ENCODE measurements at regions not wholly inside any gene's neighbourhood (a gene's known extent, or its start where the extent isn't known, plus 50 kb on each side); places are given as distances from the start of the nearest gene placed in this dataset.
"Not testable (repeated sequence)": the region's sequence is repeated elsewhere in the genome, so short reads cannot be mapped to it uniquely, and the experiment has no call there.

DNA sequence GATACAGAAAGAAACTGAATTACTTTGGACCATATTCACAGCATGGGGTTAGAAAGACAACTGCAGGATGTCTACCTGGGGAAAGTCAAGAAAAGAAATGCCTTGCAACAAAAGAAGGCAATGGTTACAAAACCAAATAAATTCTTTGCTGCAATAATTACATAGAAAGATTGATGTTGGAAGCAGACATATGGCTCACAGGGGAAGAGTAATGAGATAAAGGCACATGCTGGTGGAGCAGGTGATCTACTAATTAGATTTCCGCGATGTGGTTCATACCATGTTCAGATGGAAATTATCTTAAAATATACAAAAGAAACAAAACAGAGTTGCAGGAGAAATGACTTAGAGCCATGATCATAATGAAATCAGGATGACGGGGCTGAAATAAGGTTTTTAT, 718.8 kb upstream of the PKDCC start:
- no peak for DNase-seq

DNA sequence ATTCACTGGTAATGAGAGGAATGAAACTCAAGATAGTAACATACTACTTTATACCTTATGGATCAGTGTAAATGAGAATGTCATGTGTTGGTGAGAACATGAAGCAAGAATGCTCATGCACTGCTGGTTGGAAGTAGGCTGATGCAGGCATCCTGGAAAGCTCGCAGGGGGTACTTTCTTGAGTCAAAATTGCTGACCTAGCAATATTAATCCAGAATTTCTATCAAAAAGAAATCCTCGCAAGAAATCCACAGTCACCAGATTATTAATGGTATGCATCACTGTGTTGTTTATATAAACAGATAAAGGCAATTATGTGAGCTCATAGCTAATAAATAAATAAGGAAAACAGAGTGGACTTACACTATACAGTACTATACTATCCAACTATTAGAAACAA, 713.7 kb upstream of the PKDCC start:
- DNase-seq, result no peak

DNA sequence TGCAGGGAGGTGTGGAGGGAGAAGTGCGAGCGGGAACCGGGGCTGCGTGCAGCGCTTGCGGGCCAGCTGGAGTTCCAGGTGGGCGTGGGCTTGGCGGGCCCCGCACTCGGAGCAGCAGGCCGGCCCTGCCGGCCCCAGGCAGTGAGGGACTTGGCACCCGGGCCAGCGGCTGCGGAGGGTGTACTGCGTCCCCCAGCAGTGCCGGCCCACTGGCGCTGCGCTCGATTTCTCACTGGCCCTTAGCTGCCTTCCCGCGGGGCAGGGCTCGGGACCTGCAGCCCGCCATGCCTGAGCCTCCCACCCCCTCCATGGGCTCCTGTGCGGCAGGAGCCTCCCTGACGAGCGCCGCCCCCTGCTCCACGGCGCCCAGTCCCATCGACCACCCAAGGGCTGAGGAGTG, 712.2 kb upstream of the PKDCC start:
- not testable (repeated sequence) for DNase-seq

DNA sequence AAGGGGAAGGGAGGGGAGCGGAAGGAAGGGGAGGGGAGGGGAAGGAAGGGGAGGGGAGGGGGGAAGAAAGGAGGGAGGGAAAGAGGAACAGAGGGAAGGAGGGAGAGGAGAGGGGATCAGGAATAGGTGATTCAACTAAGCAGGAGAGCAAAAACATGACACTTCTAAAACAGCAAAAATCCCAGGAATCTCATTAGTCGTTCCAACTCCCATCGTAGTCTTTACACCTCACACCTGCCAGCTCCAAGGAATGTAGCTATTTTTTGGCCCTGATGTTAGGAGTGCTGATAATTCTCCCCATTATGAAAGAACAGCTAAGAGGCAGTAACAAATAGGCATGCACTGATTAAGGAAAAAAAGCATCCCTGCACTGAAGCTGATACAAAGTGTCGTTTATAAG, 709.9 kb upstream of the PKDCC start:
- no peak for DNase-seq

DNA sequence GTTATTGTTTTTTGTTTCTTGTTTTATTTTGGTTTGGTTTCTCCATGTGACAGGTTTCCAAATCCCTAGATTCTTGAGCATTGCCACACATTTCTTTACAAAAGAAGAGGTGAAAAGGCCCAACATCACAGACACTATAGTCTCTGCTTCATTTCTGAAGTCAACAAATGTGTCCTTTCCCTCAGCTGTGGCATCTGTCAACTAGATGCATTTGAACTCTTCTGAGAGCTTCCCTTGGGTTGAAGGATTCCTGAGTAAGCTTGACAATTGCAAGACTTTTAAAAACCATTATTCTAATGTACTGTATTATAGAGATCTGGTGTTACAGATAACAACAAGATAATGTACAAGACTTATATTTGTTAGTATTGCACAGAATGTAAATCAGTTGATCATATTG, 703.3 kb upstream of the PKDCC start:
- no peak for DNase-seq

DNA sequence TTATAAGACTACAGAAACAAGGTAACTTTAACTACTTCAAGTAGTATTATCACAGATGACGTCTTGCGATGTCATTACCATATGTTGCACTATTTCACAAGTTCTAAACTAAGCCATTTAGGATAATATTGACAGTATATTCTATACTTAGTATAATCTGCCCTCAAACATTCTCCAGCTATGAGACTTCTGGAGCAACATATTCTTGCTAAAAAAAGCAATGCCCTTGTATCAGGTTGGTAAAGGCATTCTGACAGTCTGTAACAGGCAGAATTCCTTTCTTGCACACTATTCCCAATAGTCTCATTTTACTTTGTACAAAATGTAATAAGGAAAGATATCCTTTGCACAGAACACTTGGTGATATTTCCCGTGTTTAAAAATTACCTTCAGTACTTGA, 694.8 kb upstream of the PKDCC start:
- no peak for DNase-seq

DNA sequence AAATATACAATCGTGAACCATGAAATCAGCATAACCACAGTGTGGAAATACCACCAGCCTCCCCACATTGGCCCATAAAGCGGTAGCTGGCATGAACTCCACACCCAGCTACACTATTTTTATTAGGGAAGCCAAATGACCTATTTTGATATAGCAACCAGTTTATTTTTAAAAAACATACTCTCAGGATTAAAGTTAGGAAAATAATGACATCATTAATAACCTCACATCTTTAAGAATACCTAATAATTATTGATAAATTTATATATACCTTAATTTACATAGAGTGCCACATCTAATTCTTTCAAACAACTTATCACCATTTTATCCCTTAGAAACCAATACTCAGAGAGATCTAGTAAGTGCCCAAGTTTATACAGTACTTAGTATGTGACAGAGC, 692.0 kb upstream of the PKDCC start:
- DNase-seq, result no peak

DNA sequence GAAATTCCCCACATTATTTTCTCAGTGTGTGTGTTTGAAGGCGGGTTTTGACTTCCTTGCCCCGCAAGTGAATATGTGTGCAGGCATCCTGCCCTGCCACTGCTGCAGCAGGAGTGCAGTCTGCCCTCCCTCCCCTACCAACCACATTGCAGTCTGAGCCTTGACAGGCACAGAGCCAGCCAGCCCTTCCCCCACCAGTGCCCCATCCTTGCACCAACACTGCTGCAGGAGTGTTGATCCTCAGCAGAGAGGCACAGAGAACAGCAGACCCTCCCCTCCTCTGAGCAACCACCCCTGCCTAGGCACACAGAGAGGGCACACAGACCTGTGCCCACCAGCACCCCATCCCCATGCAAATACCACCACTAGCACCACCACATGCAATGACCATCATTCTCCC, 683.0 kb upstream of the PKDCC start:
- no peak for DNase-seq

DNA sequence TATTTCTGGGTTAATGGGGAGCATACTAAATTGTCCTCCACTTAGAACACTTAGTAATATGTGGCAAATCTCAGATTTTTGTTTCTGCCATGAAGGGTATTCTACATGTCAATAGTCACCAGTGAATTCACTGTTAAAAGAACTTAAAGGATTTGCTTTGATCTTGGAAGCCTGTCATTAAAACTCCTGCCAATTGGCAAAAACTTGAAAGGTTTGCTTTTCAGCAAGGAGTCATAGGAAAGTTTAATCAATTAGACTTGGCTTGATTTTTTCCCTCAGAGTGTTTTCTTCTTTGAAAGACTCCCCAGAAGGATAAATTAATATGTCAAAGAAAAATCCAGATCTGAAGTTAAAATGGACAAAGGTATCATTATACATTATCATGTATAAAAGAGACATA, 671.9 kb upstream of the PKDCC start:
- no peak for DNase-seq

DNA sequence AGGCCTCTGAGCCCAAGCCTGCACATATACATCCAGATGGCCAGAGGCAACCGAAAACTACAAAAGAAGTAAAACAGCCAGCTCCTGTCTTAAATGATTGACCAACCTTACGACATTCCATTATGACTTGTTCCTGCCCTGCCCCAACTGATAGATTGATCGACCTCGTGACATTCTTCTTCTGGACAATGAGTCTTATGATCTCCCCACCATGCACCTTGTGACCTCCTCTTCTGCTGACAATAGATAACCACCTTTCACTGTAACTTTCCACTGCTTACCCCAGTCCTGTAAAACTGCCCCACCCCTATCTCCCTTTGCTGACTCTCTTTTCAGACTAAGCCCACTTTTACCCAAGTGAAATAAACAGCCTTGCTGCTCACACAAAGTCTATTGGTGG, 670.0 kb upstream of the PKDCC start:
- DNase-seq, result no peak

DNA sequence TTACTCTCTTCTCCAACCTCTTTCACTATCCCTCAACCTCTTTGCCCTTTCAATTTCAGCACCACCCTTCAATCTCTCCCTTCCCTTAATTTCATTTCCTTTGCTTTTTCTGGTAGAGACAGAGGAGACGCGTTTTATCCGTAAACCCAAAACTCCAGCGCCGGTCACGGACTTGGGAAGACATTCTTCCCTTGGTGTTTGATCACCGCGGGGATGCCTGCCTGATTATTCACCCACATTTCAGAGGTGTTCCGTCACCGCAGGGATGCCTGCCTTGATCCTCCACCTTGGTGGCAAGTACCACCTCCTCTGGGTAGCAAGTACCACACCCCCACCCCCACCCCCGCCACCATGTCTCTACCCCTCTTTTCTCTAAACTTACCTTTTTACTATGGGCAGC, 669.4 kb upstream of the PKDCC start:
- DNase-seq, result no peak

DNA sequence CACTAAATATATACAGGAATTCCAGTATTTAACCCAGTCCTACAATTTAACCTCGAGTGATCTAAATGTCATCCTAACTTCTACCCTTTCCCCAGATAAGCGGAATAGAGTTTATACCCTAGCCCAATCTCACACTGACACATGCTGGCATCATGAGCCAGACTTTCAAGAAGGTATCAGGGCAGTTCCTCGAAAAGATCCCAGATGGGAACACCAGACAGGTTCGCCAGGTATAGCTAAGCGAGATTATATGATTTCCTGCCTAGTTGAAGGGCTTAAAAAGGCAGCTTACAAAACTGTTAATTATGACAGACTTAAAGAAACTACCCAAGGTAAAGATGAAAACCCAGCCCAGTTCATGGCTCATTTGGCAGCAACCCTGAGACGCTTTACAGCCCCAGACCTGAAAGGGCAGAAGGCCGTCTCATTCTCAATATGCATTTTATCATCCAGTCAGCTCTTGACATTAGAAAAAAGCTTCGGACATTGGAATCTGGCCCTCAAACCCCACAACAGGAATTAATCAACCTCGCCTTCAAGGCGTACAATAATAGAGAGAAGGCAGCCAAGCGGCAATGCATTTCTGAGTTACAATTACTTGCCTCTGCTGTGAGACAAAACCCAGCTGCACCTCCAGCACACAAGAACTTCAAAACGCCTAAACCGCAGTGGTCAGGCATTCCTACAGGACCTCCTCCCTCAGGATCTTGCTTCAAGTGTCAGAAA, 668.2 kb upstream of the PKDCC start:
- no peak for DNase-seq

DNA sequence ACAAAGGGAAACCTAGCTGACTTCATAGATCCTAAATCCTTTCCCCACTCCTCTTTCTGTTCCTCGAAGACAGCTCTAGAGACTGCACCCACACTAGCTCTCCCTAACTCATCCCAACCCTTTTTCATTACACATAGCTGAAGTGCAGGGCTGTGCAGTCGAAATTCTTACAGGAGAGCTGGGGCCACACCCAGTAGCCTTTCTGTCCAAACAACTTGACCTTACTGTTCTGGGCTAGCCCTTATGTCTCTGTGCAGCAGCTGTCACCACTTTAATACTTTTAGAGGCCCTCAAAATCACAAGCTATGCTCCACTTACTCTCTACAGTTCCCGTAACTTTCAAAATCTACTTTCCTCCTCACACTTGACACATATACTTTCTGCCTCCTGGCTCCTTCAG, 666.1 kb upstream of the PKDCC start:
- DNase-seq, result no peak

DNA sequence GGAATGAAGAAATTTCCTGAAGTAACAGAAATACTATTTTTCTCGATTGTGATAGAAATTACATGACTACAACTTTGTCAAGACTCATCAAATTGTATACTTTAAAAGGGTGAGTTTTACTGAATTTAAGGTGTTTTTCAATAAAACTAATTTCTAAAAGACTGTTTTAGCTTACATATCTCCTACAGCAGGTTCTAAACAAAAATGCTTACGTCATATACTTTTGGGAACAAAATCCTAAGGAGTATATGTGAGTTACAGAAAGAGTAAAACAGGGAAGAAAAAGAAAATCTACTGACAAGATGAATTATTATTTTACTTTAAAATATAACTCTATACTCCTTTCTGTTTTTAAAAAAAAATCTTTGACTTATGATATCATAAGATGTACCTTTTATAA, 660.3 kb upstream of the PKDCC start:
- no peak for DNase-seq

DNA sequence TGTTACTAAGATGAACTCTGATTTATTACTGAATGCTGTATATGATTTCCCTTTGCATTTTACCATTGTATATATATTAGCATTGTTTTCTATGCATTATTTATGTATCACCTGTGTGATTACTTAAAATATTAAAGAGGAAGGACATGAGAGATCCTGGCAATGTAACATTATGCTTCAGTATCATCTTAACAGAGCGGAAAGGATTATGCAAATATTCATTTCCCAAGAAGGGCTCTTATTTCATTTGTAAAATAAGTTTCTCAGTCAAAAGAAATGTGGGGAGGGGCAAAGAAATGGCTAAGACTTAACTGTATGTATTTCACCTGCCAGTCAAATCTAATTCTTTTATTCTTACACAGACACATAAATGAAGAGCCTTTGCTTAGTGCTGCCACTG, 654.2 kb upstream of the PKDCC start:
- no peak for DNase-seq

DNA sequence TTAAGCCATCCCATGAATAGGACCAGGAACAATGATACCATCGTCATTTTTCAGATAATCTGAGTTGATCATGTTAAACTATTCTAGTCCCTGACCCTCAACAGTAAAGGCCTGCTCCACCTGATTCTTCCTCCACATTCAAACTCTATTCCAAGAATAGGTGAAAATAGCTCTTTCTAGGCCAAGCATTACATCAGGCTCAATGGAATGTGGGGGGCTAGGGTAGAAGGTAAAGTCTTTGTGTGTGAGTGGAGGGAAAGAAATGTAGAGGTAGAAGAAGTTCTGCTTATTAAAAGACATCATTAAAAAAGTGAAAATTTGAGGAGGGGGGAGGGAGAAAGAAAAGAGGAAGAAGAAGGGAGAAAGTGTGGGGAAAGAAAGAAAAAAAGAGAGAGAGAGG, 653.3 kb upstream of the PKDCC start:
- no peak for DNase-seq

DNA sequence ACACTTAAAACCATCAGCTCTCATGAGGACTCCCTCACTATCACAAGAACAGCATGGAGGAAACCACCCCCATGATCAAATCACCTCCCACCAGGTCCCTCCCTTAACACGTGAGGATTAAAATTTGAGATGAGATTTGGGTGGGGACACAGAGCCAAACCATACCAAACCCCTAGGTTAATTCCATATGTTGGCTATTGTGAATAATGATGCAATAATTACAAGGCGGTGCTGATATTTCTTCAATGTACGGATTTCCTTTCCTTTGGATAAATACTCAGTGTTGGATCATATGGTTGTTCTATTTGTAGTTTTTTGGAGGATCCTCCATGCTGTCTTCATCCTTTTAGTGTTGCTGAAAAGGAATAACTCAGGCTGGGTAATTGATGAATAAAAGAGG, 652.1 kb upstream of the PKDCC start:
- no peak for DNase-seq

DNA sequence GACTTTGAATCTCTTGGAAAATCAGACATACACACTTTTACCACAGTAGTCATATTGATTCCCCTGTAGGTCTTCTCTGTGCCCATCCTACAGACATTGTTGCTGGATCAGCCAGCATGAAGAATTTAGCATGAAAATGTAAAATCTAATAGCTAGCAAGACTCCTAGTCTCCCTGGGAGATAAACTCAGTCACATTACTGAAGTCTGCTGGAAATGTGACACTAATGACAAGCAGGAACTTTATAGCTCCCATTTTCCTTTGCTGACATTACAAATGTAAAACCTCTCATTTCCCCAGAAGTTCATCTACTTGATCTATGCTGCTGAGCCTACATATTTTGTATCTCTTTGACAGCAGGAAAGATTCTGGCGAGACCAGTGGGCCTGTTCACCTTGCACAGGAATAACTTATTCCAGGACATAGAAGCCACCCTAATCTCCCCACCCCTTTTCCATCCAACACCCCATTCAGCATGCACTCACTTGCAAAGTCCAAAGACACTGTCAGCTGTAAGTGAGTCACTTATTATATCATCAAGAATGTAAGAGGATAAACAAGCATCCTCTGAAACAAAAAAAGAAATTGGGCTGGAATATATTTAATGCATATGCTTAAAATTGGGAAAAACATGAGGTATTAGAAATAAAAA, 648.3 kb upstream of the PKDCC start:
- no peak for DNase-seq

DNA sequence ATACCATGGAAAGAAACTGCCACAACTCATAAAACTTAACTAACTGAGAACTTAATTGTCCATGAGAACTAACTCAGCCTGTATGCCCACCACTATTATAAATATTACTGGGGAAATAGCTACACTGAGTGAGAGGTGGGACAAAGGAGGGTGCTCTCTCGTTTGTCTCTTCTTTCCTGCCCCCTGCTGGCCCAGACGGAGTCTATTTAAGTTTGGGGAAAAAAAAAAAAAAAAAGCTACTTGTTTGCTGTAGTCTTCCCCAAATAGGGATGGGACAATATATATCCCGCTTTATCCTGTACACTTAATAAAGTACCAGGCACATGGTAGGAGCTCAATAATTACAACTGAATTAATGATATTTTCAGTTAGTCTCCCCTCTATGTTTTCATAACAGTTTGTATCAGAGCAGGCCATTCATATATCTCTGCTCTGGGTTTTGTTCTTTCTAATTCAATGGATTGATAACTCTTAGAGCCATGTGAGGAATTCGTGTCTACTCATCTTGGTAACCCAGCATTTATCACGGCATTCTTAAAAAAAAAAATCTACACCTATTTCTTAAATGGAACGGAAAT, 647.6 kb upstream of the PKDCC start:
- DNase-seq, result no peak

DNA sequence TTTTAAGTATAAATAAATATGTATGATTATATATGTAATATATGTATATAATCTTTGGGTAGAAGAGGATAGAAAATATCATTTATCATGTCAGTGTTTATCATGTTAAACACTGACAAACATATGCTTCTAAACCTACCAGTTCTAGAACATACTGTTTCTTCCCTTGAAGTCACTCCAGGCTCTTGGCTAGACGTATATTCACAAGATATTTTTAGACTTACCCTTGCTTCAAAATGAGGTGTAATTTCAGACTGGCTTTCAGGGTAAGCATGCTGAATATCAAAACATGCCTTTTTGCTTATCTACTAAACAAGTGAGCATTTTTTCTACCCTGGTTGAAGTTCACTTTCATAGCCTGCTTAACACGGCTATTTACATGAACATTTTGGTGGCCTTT, 642.4 kb upstream of the PKDCC start:
- no peak for DNase-seq

DNA sequence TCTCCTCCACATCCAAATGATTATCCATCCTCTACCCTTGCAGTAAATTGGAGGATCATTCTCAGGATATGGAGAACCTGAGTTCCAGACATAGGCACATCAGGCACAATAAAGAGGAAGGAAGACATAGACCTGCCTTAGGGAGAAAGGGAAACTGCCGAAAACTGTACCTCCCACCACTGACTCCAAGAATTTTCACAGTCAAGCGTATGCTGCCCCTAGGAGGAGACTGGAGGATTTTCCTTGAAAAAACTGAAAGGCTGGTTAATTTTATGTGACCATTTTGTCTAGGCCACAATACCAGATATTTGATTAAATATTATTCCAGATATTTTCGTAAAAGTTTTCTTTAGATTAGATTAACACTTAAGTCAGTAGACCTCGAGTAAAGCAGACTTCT, 638.5 kb upstream of the PKDCC start:
- DNase-seq, result no peak

DNA sequence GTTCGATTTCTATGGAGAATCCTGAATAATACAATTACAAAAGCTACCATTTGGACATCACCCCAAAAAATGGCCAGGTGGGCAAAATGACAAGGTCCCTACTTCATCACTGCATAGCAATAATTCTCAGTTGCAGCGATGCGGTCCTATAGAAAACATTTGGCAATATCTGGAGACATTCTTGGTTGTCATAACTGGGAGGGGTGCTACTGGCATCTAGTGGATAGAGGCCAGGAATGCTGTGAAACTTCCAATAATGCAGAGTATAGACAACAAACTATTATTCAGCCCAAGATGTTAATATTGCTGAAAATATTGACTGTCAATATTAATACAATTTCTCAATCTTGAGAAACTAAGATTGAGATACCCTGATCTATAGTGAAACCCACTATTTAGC, 637.8 kb upstream of the PKDCC start:
- no peak for DNase-seq

DNA sequence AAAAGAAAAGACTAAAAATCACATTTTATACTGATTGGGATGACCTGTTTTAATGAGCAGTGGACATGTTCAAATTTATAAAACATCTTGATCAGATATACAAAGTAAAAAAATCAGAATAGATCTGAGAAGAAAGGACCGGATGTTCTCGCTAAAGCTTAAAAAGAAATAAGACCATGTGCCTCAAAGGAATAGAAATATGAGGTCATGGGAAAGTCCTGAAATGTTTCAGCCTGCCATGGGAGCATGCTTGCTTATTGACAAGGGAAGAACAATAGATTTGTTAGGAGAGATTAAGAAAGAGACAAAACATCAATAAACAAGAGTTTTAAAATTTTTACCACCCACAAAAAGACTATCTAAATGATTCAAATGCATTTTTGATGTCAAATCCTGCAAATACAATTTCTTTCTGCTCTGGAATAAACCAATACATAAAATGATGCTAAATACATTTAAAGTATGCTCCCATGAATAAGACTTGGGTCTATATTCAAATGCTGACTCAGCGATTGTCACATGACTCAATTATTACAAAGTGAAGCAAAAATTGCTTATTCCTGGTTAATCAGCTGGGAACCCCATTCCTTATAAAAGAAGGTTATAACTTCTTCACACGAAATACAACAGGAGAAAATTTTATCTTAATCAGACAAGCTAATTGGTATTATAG, 633.9 kb upstream of the PKDCC start:
- DNase-seq, result no peak

Measured in NCI-H2107 (cell line).